PC-3 (cell line): ENCODE measurements at regions not wholly inside any gene's neighbourhood (a gene's known extent, or its start where the extent isn't known, plus 50 kb on each side); places are given as distances from the start of the nearest gene placed in this dataset.

Source experiments
- ATAC-seq: fragments of 200-7000 bp; cut with Tn5 transposase; 2 replicates; pipeline ENCODE4 v1.9.1; 2020; ENCODE audit warnings: mild to moderate bottlenecking, moderate library complexity
- BruUV-seq: library from RNA; stranded (reverse); fragments of 400-500 nt; replicated peaks from 2 replicates; lab custom pipeline; 2021; lab: Mats Ljungman, UMichigan
- CTCF ChIA-PET: fragments of 300-600 bp; sonication (Branson Sonifier 250); formaldehyde crosslinking; loops from one replicate; lab custom pipeline; 2022; ENCODE audit warnings: antibody characterized with exemption; lab: Charles Lee
- POLR2A ChIA-PET: fragments of 300-600 bp; sonication (Branson Sonifier 250); formaldehyde crosslinking; loops from one replicate; lab custom pipeline; 2022; ENCODE audit warnings: antibody characterized with exemption; ENCODE audit not compliant: unreplicated experiment; lab: Charles Lee
- DNase-seq: peaks from one replicate; pipeline ENCODE4 v3.0.0-alpha.2; 2015
- H2AFZ ChIP-seq: fragments of 300-600 bp; sonication (generic); 2 replicates; pipeline ENCODE4 v1.6.0; 2016; ENCODE audit warnings: antibody characterized with exemption, low read length
- H3F3A ChIP-seq: fragments of 300-600 bp; sonication (generic); one replicate; pipeline ENCODE4 v1.6.0; 2017; ENCODE audit warnings: antibody characterized with exemption, low read length, control low read depth, mild to moderate bottlenecking; ENCODE audit not compliant: unreplicated experiment
- H3K27ac ChIP-seq: fragments of 300-600 bp; sonication (generic); 2 replicates; pipeline ENCODE4 v1.5.1; 2016; ENCODE audit warnings: mild to moderate bottlenecking, low read length
- H3K27me3 ChIP-seq: fragments of 300-600 bp; sonication (generic); 2 replicates; pipeline ENCODE4 v1.6.1; 2016; ENCODE audit warnings: low read length, mixed read lengths
- H3K36me3 ChIP-seq: fragments of 300-600 bp; sonication (generic); 2 replicates; pipeline ENCODE4 v1.6.1; 2016; ENCODE audit warnings: low read depth, mixed run types, low read length, mixed read lengths
- H3K4me1 ChIP-seq: fragments of 300-600 bp; sonication (generic); 2 replicates; pipeline ENCODE4 v1.5.1; 2016; ENCODE audit warnings: low read length; ENCODE audit not compliant: insufficient read depth
- H3K4me2 ChIP-seq: fragments of 300-600 bp; sonication (generic); 2 replicates; pipeline ENCODE4 v1.6.0; 2016; ENCODE audit warnings: low read length
- H3K4me3 ChIP-seq: fragments of 300-600 bp; sonication (generic); 2 replicates; pipeline ENCODE4 v1.5.1; 2016; ENCODE audit warnings: mild to moderate bottlenecking, low read length, mixed read lengths
- H3K79me2 ChIP-seq: fragments of 300-600 bp; sonication (generic); 2 replicates; pipeline ENCODE4 v1.6.1; 2017; ENCODE audit warnings: low read length, mixed read lengths
- H3K9ac ChIP-seq: fragments of 300-600 bp; sonication (generic); 2 replicates; pipeline ENCODE4 v1.6.0; 2016; ENCODE audit warnings: mild to moderate bottlenecking, low read length
- H3K9me2 ChIP-seq: fragments of 300-600 bp; sonication (generic); replicated peaks from 2 replicates; pipeline ENCODE4 v1.6.1; 2016; ENCODE audit warnings: mixed run types, low read length, mixed read lengths
- H3K9me3 ChIP-seq: fragments of 300-600 bp; sonication (generic); 2 replicates; pipeline ENCODE4 v1.6.1; 2016; ENCODE audit warnings: low read length, mixed read lengths
- H4K20me1 ChIP-seq: fragments of 300-600 bp; sonication (generic); 2 replicates; pipeline ENCODE4 v1.6.1; 2016; ENCODE audit warnings: low read length, mixed read lengths
- EZH2 ChIP-seq: fragments of 300-600 bp; sonication (generic); IDR thresholded peaks from one replicate; pipeline ENCODE4 v1.6.1; 2017; ENCODE audit warnings: antibody characterized with exemption, mild to moderate bottlenecking, low read length; ENCODE audit not compliant: unreplicated experiment
- EZH2phosphoT487 ChIP-seq: fragments of 300-600 bp; sonication (generic); IDR thresholded peaks from 2 replicates; pipeline ENCODE4 v1.6.1; 2018; ENCODE audit warnings: mild to moderate bottlenecking, antibody characterized with exemption, low read length, borderline replicate concordance
- intact Hi-C: fragments of 100-400 bp; cut with micrococcal nuclease; formaldehyde crosslinking; loops from 2 replicates; pipeline ENCODE4 v1.9.0; 2023
- TF ChIP-seq, protein P1 (sequence below): fragments of 300-600 bp; sonication (generic); conservative IDR thresholded peaks from 2 replicates; pipeline ENCODE4 v1.5.1; 2017; ENCODE audit warnings: antibody characterized with exemption, low read depth, mild to moderate bottlenecking, low read length

DNA sequence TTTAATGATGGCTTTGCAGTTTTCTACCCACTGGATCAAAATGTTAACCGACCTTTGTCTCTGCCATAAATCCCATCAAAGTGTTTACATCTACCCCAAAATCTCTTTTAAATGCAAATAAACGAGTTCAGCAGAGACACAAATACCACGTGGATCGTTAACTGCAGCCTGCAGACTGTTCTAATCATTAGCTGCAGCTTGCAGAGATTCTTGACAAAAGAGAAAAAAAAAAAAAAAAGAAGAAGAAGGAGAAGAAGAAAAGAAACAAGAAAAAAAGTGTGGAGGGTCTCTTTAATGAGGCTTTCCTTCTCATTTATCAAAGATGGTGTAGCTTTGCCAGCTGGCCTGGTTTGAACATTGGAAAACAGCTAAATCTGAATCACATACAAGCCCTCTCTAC, 275.7 kb downstream of the NEDD1 start:
- CTCF ChIA-PET, result no interaction called here
- BruUV-seq, result no TSS peak

DNA sequence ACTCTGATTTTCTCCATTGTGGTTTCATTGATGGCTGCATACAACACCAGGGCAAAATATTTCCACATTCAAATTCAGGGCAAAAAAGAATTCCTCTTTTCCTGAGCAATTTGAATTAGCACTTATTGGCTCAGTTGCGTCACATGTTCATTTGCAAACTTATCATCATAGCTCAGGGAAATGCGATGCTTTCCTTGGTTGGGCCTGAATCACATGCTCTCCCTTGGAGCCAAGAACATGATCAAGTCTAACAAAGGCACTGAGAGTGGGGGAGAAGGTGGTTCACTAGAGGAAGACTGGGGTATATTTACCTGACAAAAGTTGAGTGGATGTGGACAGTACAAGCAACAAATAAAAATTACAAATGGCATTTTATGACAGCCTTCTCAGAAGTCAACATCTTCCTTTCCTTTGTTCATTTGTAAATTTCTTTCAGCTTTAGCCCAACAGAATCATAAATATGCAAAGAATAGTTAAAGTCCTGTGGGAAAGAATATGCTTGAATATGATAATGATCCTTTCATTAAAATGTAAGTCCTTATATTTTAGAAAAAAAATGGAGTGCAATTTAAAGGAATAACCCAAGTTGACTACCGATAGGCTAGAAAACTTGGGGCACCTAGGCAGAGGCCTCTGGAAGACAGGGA, 277.2 kb downstream of the NEDD1 start:
- Histone ChIP-seq H4K20me1 (no peaks in the 10 kb centered on the region), H3K27me3 (no peaks in the 10 kb centered on the region), H3K27ac (no peak overlapping the region), H3K4me3 (no peak overlapping the region), H3F3A (no peaks in the 10 kb centered on the region), H3K9ac (no peak overlapping the region), H2AFZ (no peak overlapping the region), H3K4me2 (no peak overlapping the region), H3K9me3 (no peaks in the 10 kb centered on the region; the same call in 1 of the 2 replicates), H3K4me1 (no peaks in the 10 kb centered on the region), H3K79me2 (no peaks in the 10 kb centered on the region), H3K36me3 (no peaks in the 10 kb centered on the region), H3K9me2 (no peaks in the 10 kb centered on the region)
- no TSS peak for BruUV-seq
- DNase-seq (no peak), ATAC-seq (no peak)
- TF ChIP-seq, protein P1, sequence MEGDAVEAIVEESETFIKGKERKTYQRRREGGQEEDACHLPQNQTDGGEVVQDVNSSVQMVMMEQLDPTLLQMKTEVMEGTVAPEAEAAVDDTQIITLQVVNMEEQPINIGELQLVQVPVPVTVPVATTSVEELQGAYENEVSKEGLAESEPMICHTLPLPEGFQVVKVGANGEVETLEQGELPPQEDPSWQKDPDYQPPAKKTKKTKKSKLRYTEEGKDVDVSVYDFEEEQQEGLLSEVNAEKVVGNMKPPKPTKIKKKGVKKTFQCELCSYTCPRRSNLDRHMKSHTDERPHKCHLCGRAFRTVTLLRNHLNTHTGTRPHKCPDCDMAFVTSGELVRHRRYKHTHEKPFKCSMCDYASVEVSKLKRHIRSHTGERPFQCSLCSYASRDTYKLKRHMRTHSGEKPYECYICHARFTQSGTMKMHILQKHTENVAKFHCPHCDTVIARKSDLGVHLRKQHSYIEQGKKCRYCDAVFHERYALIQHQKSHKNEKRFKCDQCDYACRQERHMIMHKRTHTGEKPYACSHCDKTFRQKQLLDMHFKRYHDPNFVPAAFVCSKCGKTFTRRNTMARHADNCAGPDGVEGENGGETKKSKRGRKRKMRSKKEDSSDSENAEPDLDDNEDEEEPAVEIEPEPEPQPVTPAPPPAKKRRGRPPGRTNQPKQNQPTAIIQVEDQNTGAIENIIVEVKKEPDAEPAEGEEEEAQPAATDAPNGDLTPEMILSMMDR, result no peak
- TF ChIP-seq EZH2, result no peak
- TF ChIP-seq EZH2phosphoT487, result no peak
- ChIA-PET CTCF (no interaction called here), POLR2A (no interaction called here)
- intact Hi-C loops, result no loop called here

More for the DNA sequence above, 275.7 kb downstream of the NEDD1 start:
- no peaks in the 10 kb centered on the region for H3K79me2 ChIP-seq
- H2AFZ ChIP-seq, result no peak overlapping the region
- ATAC-seq, result no peak
- H3K4me1 ChIP-seq, result no peaks in the 10 kb centered on the region
- no peak for DNase-seq
- no peak overlapping the region for H3K4me3 ChIP-seq
- no peaks in the 10 kb centered on the region; the same call in 1 of the 2 replicates for H3K9me3 ChIP-seq
- H3K27me3 ChIP-seq, result peaks cover 5% of the 10 kb centered on the region; the same call in 1 of the 2 replicates
- no peaks in the 10 kb centered on the region for H3F3A ChIP-seq
- no peaks in the 10 kb centered on the region for H3K9me2 ChIP-seq
- no peaks in the 10 kb centered on the region for H4K20me1 ChIP-seq
- no peak overlapping the region for H3K9ac ChIP-seq
- H3K36me3 ChIP-seq, result no peaks in the 10 kb centered on the region
- POLR2A ChIA-PET, result no interaction called here
- TF ChIP-seq EZH2phosphoT487 (no peak), EZH2 (no peak)
- TF ChIP-seq, protein P1, result no peak
- no peak overlapping the region for H3K27ac ChIP-seq
- no peak overlapping the region for H3K4me2 ChIP-seq
- intact Hi-C loops, result no loop called here

DNA sequence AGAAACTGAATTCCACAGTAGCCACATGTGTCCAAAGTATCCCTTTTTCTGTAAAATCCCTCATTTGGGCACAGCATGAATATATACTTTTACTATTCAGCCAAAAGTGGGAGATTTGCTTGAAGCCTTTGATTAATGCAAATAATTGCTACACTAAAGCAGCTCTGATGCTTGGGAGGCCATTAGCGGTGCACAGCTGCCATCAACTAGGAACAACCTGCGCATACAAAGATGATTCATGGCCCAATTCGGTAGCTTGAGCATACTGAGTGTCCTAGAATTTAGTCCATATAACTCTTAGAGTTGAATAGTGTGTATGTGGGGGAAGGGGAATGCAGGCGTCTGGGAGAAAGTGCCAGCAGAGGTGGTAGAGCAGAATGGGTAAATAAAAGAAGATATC, 277.0 kb upstream of the RMST start:
- POLR2A ChIA-PET, result no interaction called here
- no peaks in the 10 kb centered on the region for H3F3A ChIP-seq
- no peak overlapping the region for H3K4me2 ChIP-seq
- BruUV-seq, result no TSS peak
- ATAC-seq (no peak), DNase-seq (no peak)
- no peaks in the 10 kb centered on the region for H3K79me2 ChIP-seq
- no peak overlapping the region for H2AFZ ChIP-seq
- no peaks in the 10 kb centered on the region for H3K27me3 ChIP-seq
- no peak overlapping the region for H3K27ac ChIP-seq
- H3K9me2 ChIP-seq, result no peaks in the 10 kb centered on the region
- intact Hi-C loops, result no loop called here
- TF ChIP-seq EZH2 (no peak), EZH2phosphoT487 (no peak)
- TF ChIP-seq, protein P1, result no peak
- CTCF ChIA-PET, result no interaction called here
- no peak overlapping the region for H3K4me3 ChIP-seq
- no peaks in the 10 kb centered on the region for H3K36me3 ChIP-seq
- no peaks in the 10 kb centered on the region for H3K4me1 ChIP-seq
- no peaks in the 10 kb centered on the region; the same call in 1 of the 2 replicates for H3K9me3 ChIP-seq
- no peak overlapping the region for H3K9ac ChIP-seq
- no peaks in the 10 kb centered on the region for H4K20me1 ChIP-seq
